GM21619 (cell line): ENCODE measurements at regions not wholly inside any gene's neighbourhood (a gene's known extent, or its start where the extent isn't known, plus 50 kb on each side); places are given as distances from the start of the nearest gene placed in this dataset.

Source experiments
- ATAC-seq: cut with Tn5 transposase; IDR thresholded peaks from one replicate; pipeline ENCODE4 v1.9.1; 2021; ENCODE audit not compliant: unreplicated experiment

GRCh38 chr9:16304301-16304700 is 566.2 kb downstream of the BNC2 start:
- ATAC-seq = no peak

GRCh38 chr9:16306586-16306985 is 563.9 kb downstream of the BNC2 start:
- ATAC-seq = no peak

DNA sequence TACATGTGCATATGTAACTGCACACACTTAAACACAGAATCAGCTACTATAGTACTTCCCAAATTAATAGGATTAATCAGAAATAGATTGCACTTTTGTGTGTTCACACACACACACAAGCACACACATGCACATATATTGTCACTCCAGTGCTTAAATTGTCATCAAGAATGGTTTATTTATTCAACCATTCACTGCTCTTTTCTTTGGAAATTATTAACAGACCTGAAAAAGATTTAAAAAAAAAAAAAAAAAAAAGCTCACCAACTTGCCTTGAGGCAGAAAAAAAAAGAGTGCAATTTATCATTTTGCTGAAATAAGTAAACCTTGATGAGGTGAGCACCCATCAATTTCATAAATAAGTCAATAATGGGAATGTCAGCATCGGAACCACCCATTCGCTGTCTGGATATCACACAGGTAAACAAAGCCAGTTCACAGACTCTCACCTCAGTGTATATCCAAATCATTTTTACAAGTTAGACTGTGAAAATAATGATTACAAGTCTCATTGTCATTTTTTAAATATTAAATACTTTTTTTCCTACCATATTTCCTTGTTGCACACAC is 562.8 kb downstream of the BNC2 start:
- ATAC-seq = no peak

GRCh38 chr9:16308645-16309044 is 561.8 kb downstream of the BNC2 start:
- ATAC-seq = no peak

GRCh38 chr9:16309082-16309468 is 561.4 kb downstream of the BNC2 start:
- no peak for ATAC-seq

DNA sequence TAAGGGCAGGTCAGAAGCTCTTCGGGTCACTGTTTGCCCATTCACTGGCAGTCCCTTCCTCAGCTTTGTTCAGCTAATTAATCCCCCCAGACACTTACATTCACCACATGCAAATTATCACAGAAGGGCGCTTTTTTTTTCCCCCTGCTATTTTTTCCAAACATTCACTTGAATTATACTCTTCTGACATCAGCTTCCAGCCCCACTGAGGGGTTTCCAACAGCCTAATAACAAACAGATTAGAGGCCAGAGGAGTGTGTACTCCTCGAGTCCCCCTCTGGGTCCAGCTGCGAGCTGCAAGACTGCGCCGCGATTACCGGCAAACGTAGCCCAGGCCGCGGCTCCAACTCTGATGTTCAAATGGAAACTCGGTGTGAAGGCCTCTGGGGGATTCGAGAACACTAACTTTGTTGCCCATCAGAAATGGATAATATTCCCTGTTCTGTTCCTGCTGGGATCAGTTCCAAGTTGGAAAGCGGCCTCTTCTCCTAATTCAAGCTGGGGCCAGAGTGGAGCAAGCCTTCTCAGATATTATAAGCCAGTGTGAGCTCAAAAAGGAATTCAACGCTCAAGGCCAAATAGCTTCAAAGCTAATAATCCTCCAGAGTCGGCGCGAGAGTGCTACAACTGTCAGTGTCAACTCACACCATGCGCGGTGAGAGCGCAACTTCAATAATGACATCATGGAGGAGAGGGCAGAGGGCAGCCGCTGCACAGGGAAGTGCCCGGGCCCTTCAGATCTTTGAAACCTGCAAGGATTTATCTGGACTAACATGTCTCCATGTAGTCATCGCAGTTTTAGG is 560.8 kb downstream of the BNC2 start:
- ATAC-seq = no peak

DNA sequence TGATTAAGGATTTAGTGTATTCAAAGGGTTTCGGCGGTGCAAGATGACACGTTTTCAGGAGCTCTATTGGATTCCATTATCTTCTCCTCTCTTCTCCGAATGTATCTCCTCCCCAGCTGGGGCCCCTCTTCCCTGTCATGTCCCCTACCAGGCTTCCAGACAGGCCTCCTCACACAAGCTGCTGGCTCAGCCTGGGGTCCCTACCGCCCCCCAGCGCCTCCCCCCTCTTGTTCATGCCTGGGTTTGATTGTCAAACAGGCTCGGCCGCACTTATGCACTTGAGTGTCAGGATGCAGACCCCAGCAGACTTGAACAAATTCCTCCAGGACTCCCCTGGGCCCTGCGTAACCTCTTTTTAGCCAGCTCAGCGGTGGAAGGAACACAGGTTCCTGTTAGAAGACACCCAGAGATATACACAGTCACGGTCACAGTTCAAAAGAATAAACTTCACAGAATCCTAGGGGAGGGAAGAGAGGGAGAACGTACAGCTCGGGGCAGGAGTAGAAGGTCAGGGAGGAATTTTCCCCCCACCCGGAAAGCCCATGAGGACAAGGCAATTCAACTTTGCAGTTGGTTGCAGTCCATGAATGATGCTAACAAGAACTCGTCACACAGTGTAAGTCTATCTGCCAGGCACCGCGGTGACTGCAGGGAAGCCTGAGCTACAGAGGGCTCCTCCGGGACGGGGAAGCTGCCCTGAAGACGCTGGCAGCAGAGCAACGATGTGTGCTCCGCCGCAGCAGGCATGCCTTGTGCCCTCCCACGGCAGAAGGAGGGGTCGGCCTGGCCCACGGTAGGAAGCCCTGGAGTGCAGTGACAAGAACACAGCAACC is 560.0 kb downstream of the BNC2 start:
- no peak for ATAC-seq

- ATAC-seq = no peak
Observed at GRCh38 chr9:16312116-16312515, 558.4 kb downstream of the BNC2 start.

GRCh38 chr9:16312962-16313546 is 557.4 kb downstream of the BNC2 start:
- ATAC-seq = no peak

GRCh38 chr9:16314476-16314875 is 556.0 kb downstream of the BNC2 start:
- ATAC-seq = no peak

DNA sequence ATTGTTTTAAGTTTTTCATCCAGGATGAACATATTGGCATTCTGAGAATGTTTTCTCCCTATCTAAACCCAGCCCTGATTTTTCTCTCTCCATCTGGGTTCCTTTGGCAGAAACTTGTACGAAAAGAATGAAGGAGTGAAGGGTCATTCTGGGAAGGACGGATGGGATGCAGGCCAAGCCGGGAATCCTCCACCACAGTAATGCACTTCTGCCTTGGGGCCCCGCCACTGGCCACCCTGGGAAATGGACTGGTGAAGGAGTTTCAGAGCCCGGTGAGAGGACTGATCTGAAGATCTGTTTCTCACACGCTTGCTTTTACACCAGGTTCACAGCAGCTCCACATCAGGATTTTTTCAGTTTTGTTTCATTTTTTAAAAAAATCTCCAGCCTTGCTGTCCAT is 554.8 kb downstream of the BNC2 start:
- ATAC-seq = no peak

- ATAC-seq = no peak
Observed at GRCh38 chr9:16316456-16316855, 554.0 kb downstream of the BNC2 start.

DNA sequence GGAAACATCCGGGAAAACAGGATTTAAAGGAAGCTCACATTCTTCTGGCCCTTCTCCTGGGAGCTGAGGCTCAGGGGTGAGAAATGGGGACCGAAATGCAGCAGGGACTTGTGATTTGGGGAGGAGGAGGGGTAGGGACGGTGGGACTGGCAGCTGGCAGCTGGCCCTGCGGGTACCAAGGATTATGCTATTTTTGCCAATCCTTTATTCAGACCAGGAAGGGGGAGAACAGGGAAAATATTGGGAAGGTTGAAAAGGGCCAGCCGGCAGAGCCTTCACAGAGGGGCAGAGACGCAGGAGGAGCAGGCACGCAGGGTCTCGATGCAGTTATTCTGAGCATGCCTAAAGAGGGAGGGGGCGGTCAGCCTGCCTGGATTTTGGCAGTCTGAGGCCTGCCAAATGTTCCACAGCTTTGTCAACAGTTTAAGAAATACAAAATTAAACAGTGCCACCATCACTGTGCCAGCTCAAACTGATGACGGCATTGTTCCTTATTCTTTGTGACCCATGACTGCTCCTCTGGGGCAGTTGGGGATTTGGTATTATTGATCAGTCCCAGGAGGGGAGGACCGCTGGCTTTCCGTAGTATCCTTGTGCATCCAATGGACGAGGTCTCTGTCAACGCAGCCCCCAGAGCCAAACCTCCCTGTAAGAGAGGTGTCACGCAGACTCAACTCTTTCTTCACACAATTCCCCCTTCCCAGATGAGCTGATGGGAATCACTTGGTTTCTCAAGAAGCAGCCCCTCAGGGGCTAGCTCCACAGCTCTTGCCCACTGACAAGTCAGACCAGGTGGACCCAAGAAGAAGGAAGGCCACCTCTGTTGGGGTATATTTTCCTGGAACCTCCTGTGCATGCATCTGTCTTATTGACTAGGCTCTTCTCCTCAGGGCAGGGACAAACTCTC is 553.3 kb downstream of the BNC2 start:
- no peak for ATAC-seq

DNA sequence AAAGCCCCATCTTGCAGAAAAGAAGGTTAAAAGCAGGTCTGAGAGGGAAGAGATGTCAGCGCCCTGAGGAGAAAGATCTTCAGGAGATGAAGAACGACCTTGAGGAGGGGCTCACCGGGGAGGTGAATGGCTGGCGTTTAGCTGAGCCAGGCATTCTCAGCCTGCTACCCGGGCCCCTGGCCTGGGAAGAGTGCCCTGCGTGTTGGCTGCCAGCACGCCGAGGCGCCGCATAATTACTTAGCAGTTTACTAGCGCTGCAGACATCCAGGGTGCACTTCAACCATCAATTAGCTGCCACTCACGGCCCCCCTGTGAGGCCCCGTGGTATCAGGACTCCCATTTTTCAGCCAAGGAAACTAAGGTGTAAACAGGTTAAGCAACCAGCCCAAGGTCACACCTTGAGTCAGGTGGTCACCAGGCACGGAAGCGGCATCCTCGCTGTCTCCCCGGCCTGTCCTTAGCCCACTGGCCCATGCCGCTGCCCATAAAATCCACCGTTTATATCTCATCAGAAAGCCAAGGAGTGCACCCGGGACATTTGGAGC is 551.9 kb downstream of the BNC2 start:
- ATAC-seq = no peak

- ATAC-seq = no peak
Observed at GRCh38 chr9:16319646-16320045, 550.8 kb downstream of the BNC2 start.

GRCh38 chr9:16320338-16320902 is 550.0 kb downstream of the BNC2 start:
- no peak for ATAC-seq

DNA sequence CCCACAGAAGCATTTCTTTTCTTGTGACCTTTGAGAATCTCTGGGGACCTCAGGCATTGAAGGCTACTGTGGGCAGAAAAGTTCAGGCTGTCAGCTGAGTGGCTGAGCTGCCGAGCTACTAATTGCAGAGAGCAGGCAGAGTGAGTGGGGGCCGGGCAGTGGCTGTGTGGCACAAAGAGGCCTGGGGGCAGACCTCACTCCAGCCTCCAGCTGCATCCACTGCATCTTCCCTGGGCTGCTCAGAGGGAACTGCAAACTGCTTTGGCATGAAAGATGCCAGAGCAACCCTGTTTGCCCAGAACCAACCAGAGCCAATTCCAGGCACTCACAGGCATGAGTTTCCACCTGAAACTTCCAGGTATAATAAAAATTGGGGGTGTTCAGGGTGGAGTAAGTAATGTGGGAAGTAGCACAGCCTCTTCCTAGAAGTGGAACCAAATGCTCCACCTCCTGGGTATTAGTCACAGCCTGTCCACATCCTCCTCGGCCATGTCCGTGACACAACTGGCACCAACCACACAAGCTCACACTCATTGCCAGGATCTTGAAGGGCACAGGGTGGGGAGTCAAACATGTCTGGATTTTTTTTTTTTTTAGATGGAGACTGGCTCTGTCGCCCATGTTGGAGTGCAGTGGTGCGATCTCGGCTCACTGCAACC is 548.9 kb downstream of the BNC2 start:
- ATAC-seq = no peak

DNA sequence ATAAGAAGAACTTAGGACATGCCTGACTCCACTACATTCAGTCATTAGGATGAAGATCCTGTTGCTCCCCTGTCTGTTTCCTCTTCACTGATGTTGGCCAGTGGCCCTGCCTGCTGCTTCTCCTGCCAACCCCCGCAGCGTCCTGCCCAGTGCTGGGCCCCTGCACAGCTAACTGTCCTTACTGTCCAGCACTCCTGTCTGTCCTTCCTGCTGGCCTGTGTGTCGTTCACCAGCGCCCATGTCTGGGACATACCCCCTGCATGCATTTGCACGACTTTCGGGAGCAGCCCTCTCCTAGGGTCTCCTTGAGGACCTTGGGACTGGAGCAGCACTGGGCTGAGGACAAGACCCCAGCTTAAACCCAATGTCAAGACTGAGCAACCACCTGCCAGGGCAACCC is 547.6 kb downstream of the BNC2 start:
- no peak for ATAC-seq

DNA sequence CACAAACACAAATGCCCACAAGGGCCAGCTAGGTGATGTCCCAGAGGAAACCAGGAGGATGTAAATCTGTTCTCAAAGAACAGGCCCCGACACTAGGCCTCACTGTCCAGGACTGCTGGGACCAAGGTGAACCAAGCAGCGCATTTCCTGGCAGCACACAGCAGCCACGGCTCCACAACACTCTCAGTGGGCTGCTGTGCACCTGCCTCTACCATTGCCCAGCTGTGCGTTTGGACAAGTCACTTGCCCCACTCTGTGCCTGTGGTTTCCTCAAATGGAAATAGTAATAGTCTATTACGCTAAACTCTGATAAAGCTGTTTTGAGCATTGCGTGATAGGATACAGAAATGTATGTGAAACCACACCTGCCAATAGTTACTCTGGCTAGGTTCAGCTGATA is 544.5 kb downstream of the BNC2 start:
- no peak for ATAC-seq
